Skeletal muscle tissue (tissue), 3 donors: ENCODE measurements at regions not wholly inside any gene's neighbourhood (a gene's known extent, or its start where the extent isn't known, plus 50 kb on each side); places are given as distances from the start of the nearest gene placed in this dataset.

Experiments used
- H3K27ac ChIP-seq: one replicate; pipeline ENCODE4 v1.7.0; 2013; ENCODE audit warnings: mild to moderate bottlenecking, low read depth, low read length, inconsistent platforms
- H3K27me3 ChIP-seq, 3 donors: one replicate each; pipeline ENCODE4 v1.7.0; 2013; ENCODE audit warnings: low read length in 3 of 3; ENCODE audit not compliant: control insufficient read depth in 3 of 3, insufficient read depth in 3 of 3
- H3K36me3 ChIP-seq, 3 donors: one replicate each; pipeline ENCODE4 v1.7.0; 2013; ENCODE audit warnings: low read length in 3 of 3; ENCODE audit not compliant: control insufficient read depth in 3 of 3, insufficient read depth in 3 of 3
- H3K4me1 ChIP-seq, 3 donors: one replicate each; pipeline ENCODE4 v1.7.0; 2013; ENCODE audit warnings: low read length in 3 of 3, mild to moderate bottlenecking in 3 of 3; ENCODE audit not compliant: control insufficient read depth in 3 of 3, insufficient read depth in 3 of 3
- H3K4me3 ChIP-seq, 3 donors: one replicate each; pipeline ENCODE4 v1.7.0; 2013; ENCODE audit warnings: low read length in 3 of 3
- H3K9ac ChIP-seq, 3 donors: one replicate each; pipeline ENCODE4 v1.7.0; 2013; ENCODE audit warnings: low read length in 3 of 3, mild to moderate bottlenecking in 3 of 3, moderate library complexity in 2 of 3, low read depth in 1 of 3
- H3K9me3 ChIP-seq, 3 donors: one replicate each; pipeline ENCODE4 v1.7.0; 2013; ENCODE audit warnings: low read length in 3 of 3; ENCODE audit not compliant: control insufficient read depth in 3 of 3
- donor health status: Osteomylitis.

GRCh38 chr17:33401249-33401648 lies 108.2 kb upstream of the ASIC2 start:
- H3K27ac ChIP-seq = no peak overlapping the region
- no peak overlapping the region for H3K9ac ChIP-seq
- no peaks in the 10 kb centered on the region for H3K36me3 ChIP-seq
- no peaks in the 10 kb centered on the region for H3K4me1 ChIP-seq
- H3K4me3 ChIP-seq = no peak overlapping the region
- peaks cover 0 to 3% (median 0%) of the 10 kb centered on the region in 3 donors for H3K27me3 ChIP-seq
- no peaks in the 10 kb centered on the region for H3K9me3 ChIP-seq

GRCh38 chr17:33403194-33403593 lies 110.1 kb upstream of the ASIC2 start:
- Histone ChIP-seq H3K27ac (no peak overlapping the region), H3K36me3 (no peaks in the 10 kb centered on the region), H3K9me3 (no peaks in the 10 kb centered on the region), H3K9ac (no peak overlapping the region), H3K4me3 (no peak overlapping the region), H3K4me1 (no peaks in the 10 kb centered on the region), H3K27me3 (peaks cover 0 to 3% (median 0%) of the 10 kb centered on the region in 3 donors)

- Histone ChIP-seq H3K36me3 (no peaks in the 10 kb centered on the region), H3K27ac (no peak overlapping the region), H3K9ac (no peak overlapping the region), H3K27me3 (peaks cover 0 to 3% (median 0%) of the 10 kb centered on the region in 3 donors), H3K4me3 (no peak overlapping the region), H3K9me3 (no peaks in the 10 kb centered on the region), H3K4me1 (no peaks in the 10 kb centered on the region)
Observed at GRCh38 chr17:33404070-33404819, 111.2 kb upstream of the ASIC2 start.

GRCh38 chr17:33416131-33416530 lies 123.0 kb upstream of the ASIC2 start:
- H3K9ac ChIP-seq = no peak overlapping the region
- no peaks in the 10 kb centered on the region for H3K36me3 ChIP-seq
- no peaks in the 10 kb centered on the region for H3K4me1 ChIP-seq
- H3K27ac ChIP-seq = no peak overlapping the region
- H3K27me3 ChIP-seq = peaks cover 0 to 11% (median 0%) of the 10 kb centered on the region in 3 donors
- H3K9me3 ChIP-seq = no peaks in the 10 kb centered on the region
- H3K4me3 ChIP-seq = no peak overlapping the region

- H3K36me3 ChIP-seq = no peaks in the 10 kb centered on the region
- no peak overlapping the region for H3K27ac ChIP-seq
- H3K27me3 ChIP-seq = peaks cover 0 to 14% (median 7%) of the 10 kb centered on the region in 3 donors
- H3K9ac ChIP-seq = no peak overlapping the region
- H3K9me3 ChIP-seq = no peaks in the 10 kb centered on the region
- H3K4me3 ChIP-seq = no peak overlapping the region
- no peaks in the 10 kb centered on the region for H3K4me1 ChIP-seq
Observed at GRCh38 chr17:33421933-33422332, 128.8 kb upstream of the ASIC2 start.

GRCh38 chr17:33433581-33433980 lies 140.5 kb upstream of the ASIC2 start:
- Histone ChIP-seq H3K9ac (no peak overlapping the region), H3K9me3 (no peaks in the 10 kb centered on the region), H3K27me3 (no peaks in the 10 kb centered on the region), H3K27ac (no peak overlapping the region), H3K4me1 (no peaks in the 10 kb centered on the region), H3K36me3 (no peaks in the 10 kb centered on the region), H3K4me3 (no peak overlapping the region)

- Histone ChIP-seq H3K27me3 (no peaks in the 10 kb centered on the region), H3K36me3 (no peaks in the 10 kb centered on the region), H3K9ac (no peak overlapping the region), H3K4me1 (no peaks in the 10 kb centered on the region), H3K27ac (no peak overlapping the region), H3K4me3 (no peak overlapping the region), H3K9me3 (no peaks in the 10 kb centered on the region)
Observed at GRCh38 chr17:33434841-33435240, 141.7 kb upstream of the ASIC2 start.

- Histone ChIP-seq H3K4me1 (no peaks in the 10 kb centered on the region), H3K36me3 (no peaks in the 10 kb centered on the region), H3K27ac (no peak overlapping the region), H3K9me3 (no peaks in the 10 kb centered on the region), H3K27me3 (no peaks in the 10 kb centered on the region), H3K4me3 (no peak overlapping the region), H3K9ac (no peak overlapping the region)
Observed at GRCh38 chr17:33435721-33436301, 142.7 kb upstream of the ASIC2 start.

- H3K9me3 ChIP-seq = no peaks in the 10 kb centered on the region
- no peaks in the 10 kb centered on the region for H3K36me3 ChIP-seq
Observed at GRCh38 chr17:33436321-33436720, 143.2 kb upstream of the ASIC2 start.

GRCh38 chr17:33438139-33438538 lies 145.0 kb upstream of the ASIC2 start:
- H3K9ac ChIP-seq = no peak overlapping the region
- no peaks in the 10 kb centered on the region for H3K36me3 ChIP-seq
- H3K9me3 ChIP-seq = peaks cover 0 to 4% (median 0%) of the 10 kb centered on the region in 3 donors
- H3K27ac ChIP-seq = no peak overlapping the region
- H3K4me3 ChIP-seq = no peak overlapping the region
- H3K27me3 ChIP-seq = no peaks in the 10 kb centered on the region
- no peaks in the 10 kb centered on the region for H3K4me1 ChIP-seq

More at GRCh38 chr17:33436321-33436720, 143.2 kb upstream of the ASIC2 start:
- Histone ChIP-seq H3K27me3 (no peaks in the 10 kb centered on the region), H3K27ac (no peak overlapping the region), H3K4me1 (no peaks in the 10 kb centered on the region), H3K9ac (no peak overlapping the region), H3K4me3 (no peak overlapping the region)
